Liver (tissue), 8 donors: ENCODE measurements at regions not wholly inside any gene's neighbourhood (a gene's known extent, or its start where the extent isn't known, plus 50 kb on each side); places are given as distances from the start of the nearest gene placed in this dataset.
"Not testable (repeated sequence)": the region's sequence is repeated elsewhere in the genome, so short reads cannot be mapped to it uniquely, and the experiment has no call there.

ENCODE experiments used
- DNase-seq: peaks from one replicate; pipeline ENCODE4 v3.0.0-alpha.2; 2017; ENCODE audit warnings: low spot score
- H3K27ac ChIP-seq, 2 donors: one replicate each; pipeline ENCODE4 v1.7.0; 2013; ENCODE audit warnings: inconsistent platforms in 2 of 2, low read length in 2 of 2, control low read depth in 1 of 2, low read depth in 1 of 2, mild to moderate bottlenecking in 1 of 2
- H3K27me3 ChIP-seq, 4 donors: one replicate each; pipeline versions ENCODE4 v1.6.1 to v1.7.0; 2013; ENCODE audit warnings: low read length in 3 of 4, inconsistent platforms in 1 of 4, mild to moderate bottlenecking in 1 of 4, moderate library complexity in 1 of 4; ENCODE audit not compliant: control insufficient read depth in 4 of 4, insufficient read depth in 4 of 4
- H3K36me3 ChIP-seq, 4 donors: one replicate each; pipeline versions ENCODE4 v1.6.1 to v1.7.0; 2013; ENCODE audit warnings: low read length in 3 of 4, mild to moderate bottlenecking in 3 of 4, low read depth in 1 of 4, moderate library complexity in 1 of 4; ENCODE audit not compliant: control insufficient read depth in 4 of 4, insufficient read depth in 3 of 4
- H3K4me1 ChIP-seq, 4 donors: one replicate each; pipeline versions ENCODE4 v1.6.1 to v1.7.0; 2013; ENCODE audit warnings: low read length in 3 of 4, mild to moderate bottlenecking in 3 of 4, moderate library complexity in 1 of 4; ENCODE audit not compliant: control insufficient read depth in 4 of 4, insufficient read depth in 4 of 4
- H3K4me3 ChIP-seq, 3 donors: one replicate each; pipeline versions ENCODE4 v1.6.1 to v1.7.0; 2013; ENCODE audit warnings: low read length in 3 of 3, control low read depth in 1 of 3, low read depth in 1 of 3, mild to moderate bottlenecking in 1 of 3
- H3K9ac ChIP-seq, 2 donors: one replicate each; pipeline ENCODE4 v1.7.0; 2013; ENCODE audit warnings: low read length in 2 of 2, mild to moderate bottlenecking in 2 of 2, moderate library complexity in 2 of 2, control low read depth in 1 of 2, low read depth in 1 of 2
- H3K9me3 ChIP-seq, 4 donors: one replicate each; pipeline versions ENCODE4 v1.6.1 to v1.7.0; 2013; ENCODE audit warnings: low read length in 3 of 4; ENCODE audit not compliant: control insufficient read depth in 4 of 4
- EGR1 ChIP-seq, 2 donors: IDR thresholded peaks; 2 replicates each; pipeline ENCODE4 v1.6.1; 2016 to 2018; ENCODE audit warnings: antibody characterized with exemption in 2 of 2, low read depth in 2 of 2
- FOXA1 ChIP-seq: IDR thresholded peaks from 2 replicates; pipeline ENCODE4 v1.6.1; 2016; ENCODE audit warnings: antibody characterized with exemption
- FOXA2 ChIP-seq: IDR thresholded peaks from 2 replicates; pipeline ENCODE4 v1.6.1; 2016; ENCODE audit warnings: antibody characterized with exemption
- GABPA ChIP-seq, 2 donors: IDR thresholded peaks in 1 of 2; conservative IDR thresholded peaks in 1 of 2; 2 replicates each; pipeline ENCODE4 v1.6.1; 2016; ENCODE audit warnings: antibody characterized with exemption in 2 of 2, mild to moderate bottlenecking in 1 of 2, moderate library complexity in 1 of 2
- HNF4A ChIP-seq, 2 donors: conservative IDR thresholded peaks; 2 replicates each; pipeline ENCODE4 v1.6.1; 2016; ENCODE audit warnings: antibody characterized with exemption in 2 of 2, mild to moderate bottlenecking in 2 of 2
- HNF4G ChIP-seq: IDR thresholded peaks from 2 replicates; pipeline ENCODE4 v1.6.1; 2016; ENCODE audit warnings: antibody characterized with exemption
- JUND ChIP-seq, 2 donors: IDR thresholded peaks; 2 replicates each; pipeline ENCODE4 v1.6.1; 2016; ENCODE audit warnings: antibody characterized with exemption in 2 of 2
- NR2F2 ChIP-seq: IDR thresholded peaks from 2 replicates; pipeline ENCODE4 v1.6.1; 2016; ENCODE audit warnings: antibody characterized with exemption
- RAD21 ChIP-seq, 2 donors: IDR thresholded peaks; 2 replicates each; pipeline ENCODE4 v1.6.1; 2016; ENCODE audit warnings: antibody characterized with exemption in 2 of 2, mild to moderate bottlenecking in 2 of 2
- RXRA ChIP-seq, 2 donors: IDR thresholded peaks; 2 replicates each; pipeline ENCODE4 v1.6.1; 2017 to 2018; ENCODE audit warnings: antibody characterized with exemption in 2 of 2, mild to moderate bottlenecking in 1 of 2
- SP1 ChIP-seq: IDR thresholded peaks from 2 replicates; pipeline ENCODE4 v1.6.1; 2018; ENCODE audit warnings: antibody characterized with exemption, mild to moderate bottlenecking
- TAF1 ChIP-seq: conservative IDR thresholded peaks from 2 replicates; pipeline ENCODE4 v1.6.1; 2016; ENCODE audit warnings: antibody characterized with exemption, mild to moderate bottlenecking
- YY1 ChIP-seq: IDR thresholded peaks from 2 replicates; pipeline ENCODE4 v1.6.1; 2016; ENCODE audit warnings: antibody characterized with exemption, mild to moderate bottlenecking
- WGBS: extraction: QIAGEN DNeasy Blood & Tissue Kit; methylation state at CpG from one replicate; pipeline ENCODE4 v1.1.7; 2013; 5-methylcytosine and 5-hydroxymethylcytosine counted together
- TF ChIP-seq, protein P1 (sequence below): IDR thresholded peaks from 2 replicates; pipeline ENCODE4 v1.6.1; 2016; ENCODE audit warnings: antibody characterized with exemption
- TF ChIP-seq, protein P2 (sequence below): fragments of 150-350 bp; IDR thresholded peaks from 2 replicates; pipeline ENCODE4 v1.5.1; 2017; ENCODE audit warnings: improper control_type of control experiment, low read depth, low read length; ENCODE audit not compliant: missing input control
- TF ChIP-seq, protein P3 (sequence below): IDR thresholded peaks from 2 replicates; pipeline ENCODE4 v1.6.1; 2016; ENCODE audit warnings: antibody characterized with exemption
- donor health status: healthy.
- donor health status: healthy.
- donor health status: healthy.
- donor health status: healthy.
- donor health status: healthy.

DNA sequence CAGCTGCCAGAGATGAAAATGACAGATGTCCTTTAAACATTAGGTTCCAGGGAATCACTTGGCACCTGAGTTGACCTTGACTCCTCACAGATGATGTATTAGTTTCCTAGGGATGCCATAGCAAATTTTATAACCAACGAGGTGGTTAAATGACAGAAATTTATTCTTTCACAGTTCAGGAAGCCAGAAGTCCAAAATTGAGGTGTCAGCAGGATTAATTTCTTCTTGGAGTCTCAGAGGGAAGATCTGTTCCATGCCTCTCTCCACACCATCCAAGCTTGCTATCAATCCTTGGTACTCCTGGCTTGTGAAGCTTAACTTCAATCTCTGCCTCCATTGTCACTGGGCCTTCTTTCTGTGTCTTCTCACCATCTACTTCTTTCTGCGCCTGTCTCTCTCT, 249.7 kb upstream of the BTG1 start:
- no peak for DNase-seq
- no peak overlapping the region for H3K27ac ChIP-seq
- no peak overlapping the region for H3K9ac ChIP-seq
- H3K9me3 ChIP-seq, result peaks cover 0 to 5% (median 2%) of the 10 kb centered on the region in 4 donors
- no peak for TF ChIP-seq SP1
- TF ChIP-seq HNF4G, result no peak
- no peak for TF ChIP-seq HNF4A (conservative IDR thresholded peaks at IDR 0.05)
- TF ChIP-seq, protein P1, sequence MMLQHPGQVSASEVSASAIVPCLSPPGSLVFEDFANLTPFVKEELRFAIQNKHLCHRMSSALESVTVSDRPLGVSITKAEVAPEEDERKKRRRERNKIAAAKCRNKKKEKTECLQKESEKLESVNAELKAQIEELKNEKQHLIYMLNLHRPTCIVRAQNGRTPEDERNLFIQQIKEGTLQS, result no peak
- no peak for TF ChIP-seq JUND (IDR thresholded peaks at IDR 0.05)
- no peak for TF ChIP-seq RXRA (IDR thresholded peaks at IDR 0.05)
- no peak for TF ChIP-seq FOXA1
- H3K4me1 ChIP-seq, result no peaks in the 10 kb centered on the region
- no peak overlapping the region for H3K4me3 ChIP-seq
- H3K36me3 ChIP-seq, result no peaks in the 10 kb centered on the region
- WGBS, result 93% methylated on average over 2 of the region's 2 CpGs
- no peaks in the 10 kb centered on the region for H3K27me3 ChIP-seq

DNA sequence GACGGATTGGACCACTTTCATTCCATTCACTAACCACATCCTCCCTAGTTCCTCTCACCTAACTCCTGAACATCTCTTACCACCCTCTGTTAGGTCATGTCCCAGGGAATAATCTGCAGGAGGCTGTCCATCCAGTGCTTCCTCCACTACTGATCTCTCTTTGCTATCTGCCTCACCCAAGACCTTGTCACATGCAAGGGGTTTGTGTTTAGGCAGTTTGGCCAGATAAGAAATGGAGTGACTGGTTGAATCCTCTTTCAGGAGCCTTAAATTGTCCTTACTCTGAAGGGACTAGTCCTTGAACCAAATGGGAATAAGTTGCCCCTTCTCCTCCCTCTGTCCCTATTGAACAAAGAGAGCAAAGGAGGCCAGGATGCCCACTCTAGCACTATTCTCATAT, 249.2 kb upstream of the BTG1 start:
- Histone ChIP-seq H3K27ac (no peak overlapping the region), H3K9ac (no peak overlapping the region), H3K36me3 (no peaks in the 10 kb centered on the region), H3K27me3 (no peaks in the 10 kb centered on the region), H3K4me1 (no peaks in the 10 kb centered on the region), H3K4me3 (no peak overlapping the region), H3K9me3 (peaks cover 0 to 5% (median 2%) of the 10 kb centered on the region in 4 donors)
- TF ChIP-seq, protein P1, result no peak
- TF ChIP-seq EGR1 (IDR thresholded peaks at IDR 0.05; ENCODE audit: low read depth in 2 of 2) (no peak), GABPA (IDR thresholded peaks at IDR 0.05 in 1 of 2, conservative IDR thresholded peaks at IDR 0.05 in 1 of 2) (no peak), JUND (IDR thresholded peaks at IDR 0.05) (no peak), NR2F2 (no peak), RAD21 (IDR thresholded peaks at IDR 0.05) (no peak), FOXA1 (no peak), HNF4G (no peak), FOXA2 (no peak), RXRA (IDR thresholded peaks at IDR 0.05) (no peak), SP1 (no peak), YY1 (no peak), TAF1 (no peak)
- TF ChIP-seq, protein P2, sequence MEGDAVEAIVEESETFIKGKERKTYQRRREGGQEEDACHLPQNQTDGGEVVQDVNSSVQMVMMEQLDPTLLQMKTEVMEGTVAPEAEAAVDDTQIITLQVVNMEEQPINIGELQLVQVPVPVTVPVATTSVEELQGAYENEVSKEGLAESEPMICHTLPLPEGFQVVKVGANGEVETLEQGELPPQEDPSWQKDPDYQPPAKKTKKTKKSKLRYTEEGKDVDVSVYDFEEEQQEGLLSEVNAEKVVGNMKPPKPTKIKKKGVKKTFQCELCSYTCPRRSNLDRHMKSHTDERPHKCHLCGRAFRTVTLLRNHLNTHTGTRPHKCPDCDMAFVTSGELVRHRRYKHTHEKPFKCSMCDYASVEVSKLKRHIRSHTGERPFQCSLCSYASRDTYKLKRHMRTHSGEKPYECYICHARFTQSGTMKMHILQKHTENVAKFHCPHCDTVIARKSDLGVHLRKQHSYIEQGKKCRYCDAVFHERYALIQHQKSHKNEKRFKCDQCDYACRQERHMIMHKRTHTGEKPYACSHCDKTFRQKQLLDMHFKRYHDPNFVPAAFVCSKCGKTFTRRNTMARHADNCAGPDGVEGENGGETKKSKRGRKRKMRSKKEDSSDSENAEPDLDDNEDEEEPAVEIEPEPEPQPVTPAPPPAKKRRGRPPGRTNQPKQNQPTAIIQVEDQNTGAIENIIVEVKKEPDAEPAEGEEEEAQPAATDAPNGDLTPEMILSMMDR, result no peak
- DNase-seq, result no peak
- 94% methylated on average over 1 of the region's 1 CpG for WGBS

DNA sequence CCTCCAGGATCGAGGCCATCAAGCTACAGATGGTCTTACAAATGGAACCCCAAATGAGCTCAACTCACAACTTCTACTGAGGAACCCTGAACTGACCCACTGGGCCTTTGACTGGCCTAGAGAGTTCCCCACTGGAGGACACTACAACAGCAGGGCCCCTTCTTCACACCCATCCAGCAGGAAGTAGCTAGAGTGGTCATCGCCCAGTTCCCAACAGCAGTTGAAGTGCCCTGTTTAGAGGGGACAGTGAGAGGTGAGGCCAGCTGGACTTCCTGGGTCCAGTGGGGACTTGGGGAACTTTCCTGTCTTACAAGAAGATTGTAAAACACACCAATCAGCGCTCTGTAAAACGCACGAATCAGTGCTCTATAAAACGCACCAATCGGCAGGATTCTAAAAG, 247.9 kb upstream of the BTG1 start:
- H3K27ac ChIP-seq, result no peak overlapping the region
- H3K9ac ChIP-seq, result no peak overlapping the region
- H3K4me1 ChIP-seq, result peaks cover 0 to 3% (median 0%) of the 10 kb centered on the region in 4 donors
- 90% methylated on average over 7 of the region's 7 CpGs for WGBS
- H3K36me3 ChIP-seq, result no peaks in the 10 kb centered on the region
- TF ChIP-seq, protein P1, result no peak
- no peak for TF ChIP-seq FOXA2
- TF ChIP-seq TAF1, result no peak
- TF ChIP-seq, protein P3, sequence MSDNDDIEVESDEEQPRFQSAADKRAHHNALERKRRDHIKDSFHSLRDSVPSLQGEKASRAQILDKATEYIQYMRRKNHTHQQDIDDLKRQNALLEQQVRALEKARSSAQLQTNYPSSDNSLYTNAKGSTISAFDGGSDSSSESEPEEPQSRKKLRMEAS, result no peak
- TF ChIP-seq YY1, result no peak
- DNase-seq, result no peak
- no peaks in the 10 kb centered on the region for H3K27me3 ChIP-seq
- no peak overlapping the region for H3K4me3 ChIP-seq
- H3K9me3 ChIP-seq, result peaks cover 0 to 5% (median 2%) of the 10 kb centered on the region in 4 donors

DNA sequence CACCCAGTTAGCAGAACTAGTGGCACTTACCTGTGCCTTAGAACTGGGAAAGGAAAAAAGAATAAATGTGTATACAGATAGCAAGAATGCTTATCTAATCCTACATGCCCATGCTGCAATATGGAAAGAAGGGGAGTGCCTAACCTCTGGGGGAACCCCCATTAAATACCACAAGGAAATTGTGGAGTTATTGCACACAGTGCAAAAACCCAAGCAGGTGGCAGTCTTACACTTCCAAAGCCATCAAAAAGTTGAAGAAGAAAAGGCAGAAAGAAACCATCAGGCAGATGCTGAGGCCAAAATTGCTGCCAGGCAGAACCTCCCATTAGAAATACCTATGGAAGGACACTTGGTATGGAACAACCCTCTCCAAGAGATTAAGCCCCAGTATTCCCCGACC, 246.1 kb upstream of the BTG1 start:
- H3K36me3 ChIP-seq, H3K27me3 ChIP-seq, H3K9me3 ChIP-seq, H3K9ac ChIP-seq, H3K4me3 ChIP-seq, H3K4me1 ChIP-seq, DNase-seq, H3K27ac ChIP-seq: not testable (repeated sequence)
- WGBS, result 94% methylated on average over 1 of the region's 1 CpG
